Activated B cell treated with CpG ODN at 0.5 μM for 24 hours (primary cell): ENCODE measurements at regions not wholly inside any gene's neighbourhood (a gene's known extent, or its start where the extent isn't known, plus 50 kb on each side); places are given as distances from the start of the nearest gene placed in this dataset.
"Not testable (repeated sequence)": the region's sequence is repeated elsewhere in the genome, so short reads cannot be mapped to it uniquely, and the experiment has no call there.

Source experiments
- ATAC-seq: fragments of 200-7000 bp; cut with Tn5 transposase; one replicate; pipeline ENCODE4 v1.10.0; 2021; ENCODE audit warnings: low read depth, mild to moderate bottlenecking, moderate library complexity
- CTCF ChIA-PET: fragments of 350-600 bp; sonication (Branson Sonifier 250); formaldehyde crosslinking; loops from one replicate; lab custom pipeline; 2021; ENCODE audit warnings: antibody characterized with exemption; lab: Charles Lee
- POLR2A ChIA-PET: fragments of 350-600 bp; sonication (Branson Sonifier 250); formaldehyde crosslinking; loops from one replicate; lab custom pipeline; 2021; ENCODE audit warnings: antibody characterized with exemption; lab: Charles Lee
- DNase-seq: peaks from one replicate; pipeline ENCODE4 v3.0.0; 2022
- H3K27ac Mint-ChIP-seq: one replicate; pipeline ENCODE4 v1.8.0; 2020; ENCODE audit warnings: mixed read lengths
- H3K27me3 Mint-ChIP-seq: one replicate; pipeline ENCODE4 v1.8.0; 2021; ENCODE audit warnings: mixed read lengths
- H3K36me3 Mint-ChIP-seq: one replicate; pipeline ENCODE4 v1.8.0; 2021; ENCODE audit warnings: low read depth, mixed read lengths
- H3K4me1 Mint-ChIP-seq: one replicate; pipeline ENCODE4 v1.8.0; 2021; ENCODE audit warnings: mixed read lengths
- H3K4me3 Mint-ChIP-seq: one replicate; pipeline ENCODE4 v1.8.0; 2020; ENCODE audit warnings: mild to moderate bottlenecking, mixed read lengths
- H3K9me3 Mint-ChIP-seq: one replicate; pipeline ENCODE4 v1.8.0; 2020; ENCODE audit warnings: mixed read lengths
- intact Hi-C: fragments of 100-400 bp; cut with micrococcal nuclease; formaldehyde crosslinking; loops from one replicate; pipeline ENCODE4 v1.15.1; 2024
- TF ChIP-seq, protein P1 (sequence below): fragments of 200-600 bp; IDR thresholded peaks from one replicate; pipeline ENCODE4 v1.8.0; 2022; ENCODE audit warnings: antibody characterized with exemption, mild to moderate bottlenecking

- H3K4me1 Mint-ChIP-seq = peaks cover 71% of the 10 kb centered on the region
These were observed 411.4 kb downstream of the MAT2B start for GRCh38 chr5:163916861-163917260.

GRCh38 chr5:163917747-163918146 lies 412.3 kb downstream of the MAT2B start:
- POLR2A ChIA-PET = no interaction called here
- H3K27me3 Mint-ChIP-seq = no peaks in the 10 kb centered on the region
- TF ChIP-seq, protein P1, sequence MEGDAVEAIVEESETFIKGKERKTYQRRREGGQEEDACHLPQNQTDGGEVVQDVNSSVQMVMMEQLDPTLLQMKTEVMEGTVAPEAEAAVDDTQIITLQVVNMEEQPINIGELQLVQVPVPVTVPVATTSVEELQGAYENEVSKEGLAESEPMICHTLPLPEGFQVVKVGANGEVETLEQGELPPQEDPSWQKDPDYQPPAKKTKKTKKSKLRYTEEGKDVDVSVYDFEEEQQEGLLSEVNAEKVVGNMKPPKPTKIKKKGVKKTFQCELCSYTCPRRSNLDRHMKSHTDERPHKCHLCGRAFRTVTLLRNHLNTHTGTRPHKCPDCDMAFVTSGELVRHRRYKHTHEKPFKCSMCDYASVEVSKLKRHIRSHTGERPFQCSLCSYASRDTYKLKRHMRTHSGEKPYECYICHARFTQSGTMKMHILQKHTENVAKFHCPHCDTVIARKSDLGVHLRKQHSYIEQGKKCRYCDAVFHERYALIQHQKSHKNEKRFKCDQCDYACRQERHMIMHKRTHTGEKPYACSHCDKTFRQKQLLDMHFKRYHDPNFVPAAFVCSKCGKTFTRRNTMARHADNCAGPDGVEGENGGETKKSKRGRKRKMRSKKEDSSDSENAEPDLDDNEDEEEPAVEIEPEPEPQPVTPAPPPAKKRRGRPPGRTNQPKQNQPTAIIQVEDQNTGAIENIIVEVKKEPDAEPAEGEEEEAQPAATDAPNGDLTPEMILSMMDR = no peak
- ATAC-seq (no peak), DNase-seq (no peak)
- peaks cover 33% of the 10 kb centered on the region for H3K9me3 Mint-ChIP-seq
- peaks cover 31% of the 10 kb centered on the region for H3K36me3 Mint-ChIP-seq
- no peak overlapping the region for H3K4me3 Mint-ChIP-seq
- CTCF ChIA-PET = no interaction called here
- H3K27ac Mint-ChIP-seq = peak overlapping the region; percentile 99
- intact Hi-C loops = loop anchor here (10.0 kb wide), 1 partner anchor 353 kb away; no protein-coding TSS in a partner anchor
- H3K4me1 Mint-ChIP-seq = peaks cover 62% of the 10 kb centered on the region

More at GRCh38 chr5:163916861-163917260, 411.4 kb downstream of the MAT2B start:
- peak overlapping the region; percentile 85 for H3K4me3 Mint-ChIP-seq
- peak overlapping the region; percentile 99 for H3K27ac Mint-ChIP-seq
- CTCF ChIA-PET = no interaction called here
- ATAC-seq (no peak), DNase-seq (no peak)
- TF ChIP-seq, protein P1 = no peak
- intact Hi-C loops = loop anchor here (10.0 kb wide), 1 partner anchor 352 kb away; no protein-coding TSS in a partner anchor
- POLR2A ChIA-PET = interaction anchor here (1.0 kb wide), 1 partner anchor 457 kb away, joined by 3 read pairs; the partner anchor contains the start of genes HMMR and NUDCD2
- H3K36me3 Mint-ChIP-seq = peaks cover 31% of the 10 kb centered on the region
- no peaks in the 10 kb centered on the region for H3K27me3 Mint-ChIP-seq
- peaks cover 30% of the 10 kb centered on the region for H3K9me3 Mint-ChIP-seq

DNA sequence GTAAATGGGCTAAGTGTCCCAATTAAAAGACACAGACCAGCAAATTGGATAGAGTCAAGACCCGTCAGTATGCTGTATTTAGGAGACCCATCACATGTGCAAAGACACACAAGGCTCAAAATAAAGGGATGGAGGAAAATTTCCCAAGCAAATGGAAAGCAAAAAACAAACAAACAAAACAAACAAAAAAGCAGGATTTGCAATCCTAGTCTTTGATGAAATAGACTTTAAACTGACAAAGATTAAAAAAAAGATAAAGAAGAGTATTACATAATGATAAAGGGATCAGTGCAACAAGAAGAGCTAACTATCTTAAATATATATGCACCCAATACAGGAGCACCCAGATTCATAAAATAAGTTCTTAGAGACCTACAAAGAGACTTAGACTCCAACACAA lies 429.6 kb downstream of the MAT2B start:
- H3K4me3 Mint-ChIP-seq, intact Hi-C loops, H3K27me3 Mint-ChIP-seq, CTCF ChIA-PET, DNase-seq, ATAC-seq, H3K4me1 Mint-ChIP-seq, H3K36me3 Mint-ChIP-seq, H3K27ac Mint-ChIP-seq, POLR2A ChIA-PET: not testable (repeated sequence)
- peaks cover 20% of the 10 kb centered on the region for H3K9me3 Mint-ChIP-seq

GRCh38 chr5:163938595-163938994 lies 433.2 kb downstream of the MAT2B start:
- Mint-ChIP-seq H3K36me3 (peaks cover 4% of the 10 kb centered on the region), H3K4me3 (no peak overlapping the region), H3K4me1 (peaks cover 20% of the 10 kb centered on the region), H3K27ac (no peak overlapping the region), H3K27me3 (peaks cover under 1% of the 10 kb centered on the region), H3K9me3 (peaks cover 18% of the 10 kb centered on the region)
- intact Hi-C loops = no loop called here
- ATAC-seq = no peak
- CTCF ChIA-PET = no interaction called here
- no peak for DNase-seq
- POLR2A ChIA-PET = no interaction called here
- TF ChIP-seq, protein P1 = no peak

GRCh38 chr5:163941079-163941478 lies 435.7 kb downstream of the MAT2B start:
- intact Hi-C loops = no loop called here
- no peak overlapping the region for H3K27ac Mint-ChIP-seq
- ChIA-PET POLR2A (no interaction called here), CTCF (no interaction called here)
- H3K4me1 Mint-ChIP-seq = peaks cover 26% of the 10 kb centered on the region
- ATAC-seq (no peak), DNase-seq (no peak)
- H3K27me3 Mint-ChIP-seq = no peaks in the 10 kb centered on the region
- no peaks in the 10 kb centered on the region for H3K9me3 Mint-ChIP-seq
- no peaks in the 10 kb centered on the region for H3K36me3 Mint-ChIP-seq
- TF ChIP-seq, protein P1 = no peak
- no peak overlapping the region for H3K4me3 Mint-ChIP-seq

- CTCF ChIA-PET = no interaction called here
- Mint-ChIP-seq H3K4me1 (peaks cover 26% of the 10 kb centered on the region), H3K4me3 (no peak overlapping the region), H3K27me3 (no peaks in the 10 kb centered on the region), H3K36me3 (no peaks in the 10 kb centered on the region), H3K9me3 (no peaks in the 10 kb centered on the region), H3K27ac (no peak overlapping the region)
- POLR2A ChIA-PET = no interaction called here
- TF ChIP-seq, protein P1 = no peak
- no peak for DNase-seq
- no peak for ATAC-seq
- intact Hi-C loops = no loop called here
These were observed 438.1 kb downstream of the MAT2B start for GRCh38 chr5:163943546-163943945.
